ENCODE measurements at regions not wholly inside any gene's neighbourhood (a gene's known extent, or its start where the extent isn't known, plus 50 kb on each side); places are given as distances from the start of the nearest gene placed in this dataset.
"Not testable (repeated sequence)": the region's sequence is repeated elsewhere in the genome, so short reads cannot be mapped to it uniquely, and the experiment has no call there.

- H3K4me1 ChIP-seq (ENCODE audit: control insufficient read depth in 1 of 2, insufficient read depth in 2 of 2, low read length in 2 of 2) = no peaks in the 10 kb centered on the region
- no peak overlapping the region for H3K27ac ChIP-seq (ENCODE audit: low read length)
- peaks cover 9 to 10% of the 10 kb centered on the region in 2 donors for H3K9me3 ChIP-seq (ENCODE audit: control insufficient read depth in 1 of 2, low read length in 2 of 2)
- H3K36me3 ChIP-seq (ENCODE audit: control insufficient read depth in 1 of 2, insufficient read depth in 2 of 2, low read length in 2 of 2) = no peaks in the 10 kb centered on the region
- H3K4me3 ChIP-seq (ENCODE audit: low read depth in 1 of 2, low read length in 2 of 2) = no peak overlapping the region
- H3K27me3 ChIP-seq (ENCODE audit: low read depth, low read length) = no peaks in the 10 kb centered on the region
Measured at GRCh38 chr1:38153066-38153777, 106.6 kb upstream of the POU3F1 start.

GRCh38 chr1:38152351-38153065 is 105.9 kb upstream of the POU3F1 start:
- peaks cover 9 to 10% of the 10 kb centered on the region in 2 donors for H3K9me3 ChIP-seq (ENCODE audit: control insufficient read depth in 1 of 2, low read length in 2 of 2)
- no peaks in the 10 kb centered on the region for H3K4me1 ChIP-seq (ENCODE audit: control insufficient read depth in 1 of 2, insufficient read depth in 2 of 2, low read length in 2 of 2)
- no peaks in the 10 kb centered on the region for H3K27me3 ChIP-seq (ENCODE audit: low read depth, low read length)
- no peak overlapping the region for H3K27ac ChIP-seq (ENCODE audit: low read length)
- no peak overlapping the region for H3K4me3 ChIP-seq (ENCODE audit: low read depth in 1 of 2, low read length in 2 of 2)
- H3K36me3 ChIP-seq (ENCODE audit: control insufficient read depth in 1 of 2, insufficient read depth in 2 of 2, low read length in 2 of 2) = no peaks in the 10 kb centered on the region

DNA sequence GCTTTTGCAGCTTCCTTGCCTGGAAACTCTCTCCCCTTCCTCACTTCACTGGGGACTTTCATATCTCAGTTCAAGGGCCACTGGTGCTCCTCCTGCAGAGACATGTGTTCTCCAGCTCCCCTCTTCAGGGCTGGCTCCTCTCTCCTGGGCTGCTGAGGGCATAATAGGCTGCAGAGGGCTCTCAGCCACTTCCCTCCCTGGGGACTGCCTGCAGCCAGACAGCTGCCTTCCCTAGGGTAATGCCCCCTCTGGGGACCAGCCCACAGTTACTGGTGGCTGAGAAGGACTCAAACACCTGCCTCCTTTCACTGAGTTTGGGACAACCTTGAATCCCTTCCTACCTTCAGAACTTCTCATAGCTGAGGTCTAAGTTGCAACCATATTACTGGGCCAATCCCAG is 104.8 kb upstream of the POU3F1 start:
- no peaks in the 10 kb centered on the region for H3K27me3 ChIP-seq (ENCODE audit: low read depth, low read length)
- no peak overlapping the region for H3K4me3 ChIP-seq (ENCODE audit: low read depth in 1 of 2, low read length in 2 of 2)
- H3K36me3 ChIP-seq (ENCODE audit: control insufficient read depth in 1 of 2, insufficient read depth in 2 of 2, low read length in 2 of 2) = no peaks in the 10 kb centered on the region
- H3K27ac ChIP-seq (ENCODE audit: low read length) = no peak overlapping the region
- no peaks in the 10 kb centered on the region for H3K4me1 ChIP-seq (ENCODE audit: control insufficient read depth in 1 of 2, insufficient read depth in 2 of 2, low read length in 2 of 2)
- peaks cover 9 to 16% of the 10 kb centered on the region in 2 donors for H3K9me3 ChIP-seq (ENCODE audit: control insufficient read depth in 1 of 2, low read length in 2 of 2)

GRCh38 chr1:38146079-38146478 is 99.5 kb upstream of the POU3F1 start:
- not testable (repeated sequence) for H3K36me3 ChIP-seq (ENCODE audit: control insufficient read depth in 1 of 2, insufficient read depth in 2 of 2, low read length in 2 of 2); H3K27me3 ChIP-seq (ENCODE audit: low read depth, low read length); H3K27ac ChIP-seq (ENCODE audit: low read length); H3K4me3 ChIP-seq (ENCODE audit: low read depth in 1 of 2, low read length in 2 of 2); H3K4me1 ChIP-seq (ENCODE audit: control insufficient read depth in 1 of 2, insufficient read depth in 2 of 2, low read length in 2 of 2)
- H3K9me3 ChIP-seq (ENCODE audit: control insufficient read depth in 1 of 2, low read length in 2 of 2) = peaks cover 0 to 16% of the 10 kb centered on the region in 2 donors

DNA sequence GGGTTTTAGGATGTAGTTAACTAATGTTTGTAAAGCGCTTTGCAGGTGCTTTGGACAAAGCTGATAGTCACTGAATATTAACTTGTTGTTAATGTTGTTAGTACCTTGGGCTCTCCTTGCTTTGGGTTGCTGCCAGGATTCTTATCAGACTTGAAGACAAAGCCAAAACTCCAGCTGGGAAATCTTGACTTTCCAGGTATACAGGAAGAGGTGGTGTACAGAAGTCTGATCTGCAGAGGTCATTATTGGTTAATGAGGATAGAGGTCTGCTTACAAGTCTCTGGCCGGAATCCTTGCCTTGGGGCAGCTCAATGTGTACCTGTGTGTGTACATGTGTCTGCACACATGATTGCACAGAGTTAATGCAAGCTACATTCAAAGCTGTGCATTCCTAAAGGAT is 96.0 kb upstream of the POU3F1 start:
- Histone ChIP-seq H3K4me1 (ENCODE audit: control insufficient read depth in 1 of 2, insufficient read depth in 2 of 2, low read length in 2 of 2) (peaks cover 6 to 29% of the 10 kb centered on the region in 2 donors), H3K27me3 (ENCODE audit: low read depth, low read length) (peaks cover 12% of the 10 kb centered on the region), H3K36me3 (ENCODE audit: control insufficient read depth in 1 of 2, insufficient read depth in 2 of 2, low read length in 2 of 2) (no peaks in the 10 kb centered on the region), H3K27ac (ENCODE audit: low read length) (no peak overlapping the region), H3K4me3 (ENCODE audit: low read depth in 1 of 2, low read length in 2 of 2) (no peak overlapping the region), H3K9me3 (ENCODE audit: control insufficient read depth in 1 of 2, low read length in 2 of 2) (peaks cover 0 to 16% of the 10 kb centered on the region in 2 donors)

DNA sequence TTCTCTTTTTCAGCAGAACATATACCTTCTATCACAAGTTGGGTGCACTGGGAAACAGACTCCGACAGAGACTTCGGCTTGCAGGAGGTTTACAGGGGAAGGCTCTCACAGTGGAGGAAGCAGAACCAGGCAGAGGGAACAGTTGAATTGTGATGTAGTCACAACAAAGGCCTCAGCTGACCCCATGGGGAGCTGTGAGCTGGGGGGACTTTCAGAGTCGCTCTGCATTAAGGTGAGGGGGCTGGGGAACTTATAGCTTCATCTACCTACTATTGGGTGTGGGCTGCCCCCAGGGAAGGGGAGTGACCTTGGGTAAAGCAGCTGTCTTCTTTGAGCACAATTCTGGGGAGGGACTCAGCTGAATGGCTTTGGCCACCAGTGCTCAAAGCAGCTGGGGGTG is 94.9 kb upstream of the POU3F1 start:
- H3K36me3 ChIP-seq (ENCODE audit: control insufficient read depth in 1 of 2, insufficient read depth in 2 of 2, low read length in 2 of 2) = no peaks in the 10 kb centered on the region
- peaks cover 12% of the 10 kb centered on the region for H3K27me3 ChIP-seq (ENCODE audit: low read depth, low read length)

DNA sequence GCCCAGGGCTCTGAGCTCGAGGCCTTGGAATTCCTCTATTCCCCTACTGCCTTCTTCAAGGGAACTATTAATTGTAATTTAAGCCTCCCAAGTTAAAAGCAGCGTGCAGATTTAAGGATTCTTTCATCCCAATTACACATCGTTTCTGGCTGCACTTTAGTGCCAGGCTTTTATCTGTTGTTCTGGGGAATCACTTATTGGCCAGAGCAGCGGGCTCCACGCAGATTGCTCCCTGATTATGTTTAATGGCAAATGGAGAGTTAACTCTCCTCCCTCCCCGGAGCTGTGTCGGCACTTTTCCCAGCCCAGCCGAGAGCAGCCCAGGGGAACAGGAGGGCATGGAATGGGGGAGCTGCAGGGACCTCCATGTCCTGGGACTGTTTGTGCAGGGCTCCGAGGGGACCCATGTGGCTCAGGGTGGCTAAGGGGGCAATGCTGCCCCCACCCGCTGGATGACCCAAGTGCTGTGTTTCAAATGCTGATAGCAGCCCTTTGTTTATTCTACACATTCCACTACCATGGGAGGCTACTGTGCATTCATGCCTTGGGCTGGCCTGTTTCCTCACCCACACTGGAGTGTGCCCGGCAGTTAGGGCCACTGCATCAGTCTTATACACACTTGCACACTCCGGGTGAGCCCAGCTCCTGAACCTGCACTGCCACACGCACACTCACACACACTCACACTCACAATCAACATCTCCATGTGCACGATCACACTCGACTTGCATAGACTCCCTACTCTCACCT is 93.3 kb upstream of the POU3F1 start:
- Histone ChIP-seq H3K9me3 (ENCODE audit: control insufficient read depth in 1 of 2, low read length in 2 of 2) (no peaks in the 10 kb centered on the region), H3K36me3 (ENCODE audit: control insufficient read depth in 1 of 2, insufficient read depth in 2 of 2, low read length in 2 of 2) (no peaks in the 10 kb centered on the region), H3K4me1 (ENCODE audit: control insufficient read depth in 1 of 2, insufficient read depth in 2 of 2, low read length in 2 of 2) (peaks cover 6 to 29% of the 10 kb centered on the region in 2 donors), H3K27ac (ENCODE audit: low read length) (no peak overlapping the region), H3K4me3 (ENCODE audit: low read depth in 1 of 2, low read length in 2 of 2) (no peak overlapping the region), H3K27me3 (ENCODE audit: low read depth, low read length) (peaks cover 17% of the 10 kb centered on the region)

More for the DNA sequence above, 94.9 kb upstream of the POU3F1 start:
- peaks cover 0 to 10% of the 10 kb centered on the region in 2 donors for H3K9me3 ChIP-seq (ENCODE audit: control insufficient read depth in 1 of 2, low read length in 2 of 2)
- H3K27ac ChIP-seq (ENCODE audit: low read length) = no peak overlapping the region
- H3K4me1 ChIP-seq (ENCODE audit: control insufficient read depth in 1 of 2, insufficient read depth in 2 of 2, low read length in 2 of 2) = peaks cover 6 to 29% of the 10 kb centered on the region in 2 donors
- H3K4me3 ChIP-seq (ENCODE audit: low read depth in 1 of 2, low read length in 2 of 2) = no peak overlapping the region

DNA sequence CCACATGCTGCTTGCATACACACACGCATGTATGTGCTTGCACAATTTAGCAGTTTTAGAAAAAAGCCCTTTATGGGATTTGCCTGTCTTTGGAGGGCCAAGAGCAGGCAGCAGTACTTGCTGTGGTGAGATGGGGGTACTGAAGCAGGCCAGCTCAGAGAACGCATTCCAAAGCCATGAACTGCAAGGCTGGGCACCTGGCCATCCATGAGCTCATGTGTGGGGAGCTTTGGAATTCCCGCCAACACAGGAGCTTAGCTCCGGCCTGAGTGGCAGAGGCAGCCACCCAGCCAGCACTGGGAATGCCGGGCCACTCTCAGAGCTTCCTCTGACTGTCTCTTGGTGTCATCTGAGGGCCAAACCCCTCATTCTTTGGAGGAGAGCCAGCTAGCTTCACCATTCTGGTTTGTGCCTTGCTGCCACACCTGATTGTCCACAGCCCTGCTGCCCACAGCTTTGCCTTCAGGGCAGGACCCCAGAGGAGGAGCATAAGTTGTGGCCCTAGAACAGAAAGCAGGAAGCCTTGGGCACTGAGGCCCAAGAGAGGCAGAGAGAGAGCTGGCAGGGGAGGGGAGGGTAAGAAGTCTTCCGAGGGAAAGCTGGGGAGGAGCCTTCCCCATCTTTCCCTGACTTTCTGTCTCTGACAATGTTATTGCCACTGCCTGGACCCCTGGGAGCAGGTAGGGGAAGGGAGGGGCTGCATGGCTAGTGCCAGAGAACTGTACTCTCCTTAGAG is 92.1 kb upstream of the POU3F1 start:
- H3K4me3 ChIP-seq (ENCODE audit: low read depth in 1 of 2, low read length in 2 of 2) = no peak overlapping the region
- H3K27ac ChIP-seq (ENCODE audit: low read length) = peak overlapping the region; percentile 42
- peaks cover 6 to 29% of the 10 kb centered on the region in 2 donors for H3K4me1 ChIP-seq (ENCODE audit: control insufficient read depth in 1 of 2, insufficient read depth in 2 of 2, low read length in 2 of 2)
- H3K9me3 ChIP-seq (ENCODE audit: control insufficient read depth in 1 of 2, low read length in 2 of 2) = no peaks in the 10 kb centered on the region
- no peaks in the 10 kb centered on the region for H3K36me3 ChIP-seq (ENCODE audit: control insufficient read depth in 1 of 2, insufficient read depth in 2 of 2, low read length in 2 of 2)
- H3K27me3 ChIP-seq (ENCODE audit: low read depth, low read length) = peaks cover 16% of the 10 kb centered on the region

GRCh38 chr1:38137164-38137563 is 90.6 kb upstream of the POU3F1 start:
- Histone ChIP-seq H3K27me3 (ENCODE audit: low read depth, low read length) (peaks cover 27% of the 10 kb centered on the region), H3K4me1 (ENCODE audit: control insufficient read depth in 1 of 2, insufficient read depth in 2 of 2, low read length in 2 of 2) (peaks cover 6 to 29% of the 10 kb centered on the region in 2 donors), H3K27ac (ENCODE audit: low read length) (no peak overlapping the region), H3K4me3 (ENCODE audit: low read depth in 1 of 2, low read length in 2 of 2) (no peak overlapping the region), H3K9me3 (ENCODE audit: control insufficient read depth in 1 of 2, low read length in 2 of 2) (no peaks in the 10 kb centered on the region), H3K36me3 (ENCODE audit: control insufficient read depth in 1 of 2, insufficient read depth in 2 of 2, low read length in 2 of 2) (no peaks in the 10 kb centered on the region)

GRCh38 chr1:38135625-38136414 is 89.2 kb upstream of the POU3F1 start:
- H3K36me3 ChIP-seq (ENCODE audit: control insufficient read depth in 1 of 2, insufficient read depth in 2 of 2, low read length in 2 of 2) = no peaks in the 10 kb centered on the region
- peaks cover 27% of the 10 kb centered on the region for H3K27me3 ChIP-seq (ENCODE audit: low read depth, low read length)
- no peaks in the 10 kb centered on the region for H3K9me3 ChIP-seq (ENCODE audit: control insufficient read depth in 1 of 2, low read length in 2 of 2)
- no peak overlapping the region for H3K27ac ChIP-seq (ENCODE audit: low read length)
- peaks cover 6 to 29% of the 10 kb centered on the region in 2 donors for H3K4me1 ChIP-seq (ENCODE audit: control insufficient read depth in 1 of 2, insufficient read depth in 2 of 2, low read length in 2 of 2)
- no peak overlapping the region for H3K4me3 ChIP-seq (ENCODE audit: low read depth in 1 of 2, low read length in 2 of 2)
